Occipital lobe (tissue), 1 donor: ENCODE measurements at regions not wholly inside any gene's neighbourhood (a gene's known extent, or its start where the extent isn't known, plus 50 kb on each side); places are given as distances from the start of the nearest gene placed in this dataset.

Source experiments
- DNase-seq: peaks from one replicate; lab custom pipeline; 2025; lab: John Stamatoyannopoulos, UW

DNA sequence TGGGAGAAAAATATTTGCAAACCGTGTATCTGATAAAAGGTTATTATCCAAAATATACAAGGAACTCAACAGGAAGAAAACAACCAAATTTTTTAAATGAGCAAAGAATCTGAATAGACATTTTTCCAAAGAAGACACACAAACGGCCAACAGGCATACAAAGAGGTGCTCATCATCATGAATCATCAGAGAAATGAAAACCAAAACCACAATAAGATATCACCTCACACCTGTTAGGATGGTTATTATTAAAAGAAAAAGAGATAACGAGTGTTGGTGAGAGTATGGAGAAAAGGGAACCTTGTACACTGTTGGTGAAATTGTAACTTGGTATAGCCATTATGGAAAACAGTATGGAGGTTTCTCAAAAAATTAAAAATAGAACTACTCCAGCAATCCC is 463.3 kb downstream of the IRS1 start:
- no peak for DNase-seq

DNA sequence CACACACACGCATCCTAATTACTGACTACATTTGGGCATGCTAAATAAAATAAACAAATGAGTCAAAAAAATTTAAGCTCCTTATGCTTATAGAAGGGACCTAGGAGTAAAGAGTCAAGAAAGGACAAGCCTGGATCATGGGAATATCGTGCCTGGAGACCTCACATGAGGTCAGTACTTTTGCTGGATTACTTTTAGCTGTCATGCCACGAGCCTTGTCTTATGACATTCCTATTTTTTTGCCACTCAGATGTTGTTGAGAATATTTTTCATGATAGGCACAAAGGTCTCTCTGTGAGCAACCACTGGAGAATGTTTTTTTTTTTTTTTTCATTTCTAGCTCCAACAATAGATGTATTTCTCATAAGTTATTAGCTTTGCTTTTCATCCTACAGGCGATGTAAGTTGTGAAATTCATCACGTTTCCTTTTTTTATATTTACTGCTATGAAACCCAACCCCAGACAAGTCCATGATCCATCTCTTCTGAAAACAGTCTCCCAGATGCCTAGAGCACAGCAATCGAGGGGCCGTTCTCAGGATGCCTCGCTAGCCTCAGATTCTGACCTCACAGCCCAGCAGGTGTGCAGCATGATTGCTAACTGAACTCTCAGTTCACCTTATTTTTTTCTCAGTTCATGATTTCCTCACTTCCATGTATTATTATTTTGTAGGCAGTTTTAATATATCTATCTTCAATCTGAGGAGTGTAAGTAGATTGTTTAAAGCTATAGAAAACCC is 464.5 kb downstream of the IRS1 start:
- no peak for DNase-seq

DNA sequence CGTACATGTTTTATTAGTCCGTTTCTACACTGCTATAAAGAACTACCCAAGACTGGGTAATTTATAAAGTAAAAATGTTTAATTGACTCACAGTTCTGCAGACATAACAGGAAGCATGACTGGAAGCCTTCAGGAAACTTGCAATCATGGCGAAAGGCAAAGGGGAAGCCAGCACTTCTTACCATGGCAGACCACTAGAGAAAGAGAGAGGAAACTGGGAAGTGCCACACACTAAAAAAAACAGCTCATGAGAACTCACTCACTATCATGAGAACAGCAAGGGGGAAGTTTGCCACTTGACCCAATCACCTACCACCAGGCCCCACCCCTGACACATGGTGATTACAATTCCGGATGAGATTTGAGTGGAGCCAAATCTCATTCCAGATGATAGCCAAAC is 466.2 kb downstream of the IRS1 start:
- no peak for DNase-seq

DNA sequence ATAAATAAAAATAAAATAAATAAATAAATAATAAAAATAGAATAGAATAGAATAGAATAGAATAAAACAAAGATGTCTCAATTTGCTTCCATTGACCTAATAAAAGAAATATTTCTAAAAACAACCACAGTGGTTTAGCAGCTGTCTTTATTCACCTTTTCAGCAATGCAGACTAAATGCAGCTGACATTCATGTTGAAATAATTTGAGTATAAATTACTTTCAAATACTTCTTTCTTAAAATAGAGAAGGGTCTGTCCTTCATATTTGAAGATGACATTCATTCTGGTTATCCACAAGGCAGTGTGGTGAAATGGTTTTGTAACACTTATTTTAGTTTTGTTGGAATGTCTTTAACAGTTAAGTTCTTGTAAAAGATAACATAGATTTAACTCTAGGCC is 469.4 kb downstream of the IRS1 start:
- DNase-seq: no peak

DNA sequence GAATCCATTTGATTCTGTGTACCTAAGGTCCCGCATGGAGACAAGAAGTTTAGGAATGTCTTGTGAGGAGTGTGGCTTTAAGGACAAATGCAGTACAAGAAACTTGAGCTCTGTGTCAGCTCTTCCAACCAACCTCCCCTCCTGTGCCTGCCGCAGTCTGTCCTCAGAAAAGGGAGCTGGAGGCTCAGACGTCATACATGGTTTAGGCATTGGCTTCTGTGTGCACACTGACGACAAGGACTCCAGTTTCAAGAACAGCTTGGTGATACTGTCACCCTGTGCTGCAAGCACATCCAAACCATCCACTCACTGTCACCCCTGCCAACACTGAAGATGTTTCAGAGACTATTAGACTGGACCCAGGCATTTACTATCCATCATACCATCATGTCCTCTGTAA is 470.4 kb downstream of the IRS1 start:
- no peak for DNase-seq

DNA sequence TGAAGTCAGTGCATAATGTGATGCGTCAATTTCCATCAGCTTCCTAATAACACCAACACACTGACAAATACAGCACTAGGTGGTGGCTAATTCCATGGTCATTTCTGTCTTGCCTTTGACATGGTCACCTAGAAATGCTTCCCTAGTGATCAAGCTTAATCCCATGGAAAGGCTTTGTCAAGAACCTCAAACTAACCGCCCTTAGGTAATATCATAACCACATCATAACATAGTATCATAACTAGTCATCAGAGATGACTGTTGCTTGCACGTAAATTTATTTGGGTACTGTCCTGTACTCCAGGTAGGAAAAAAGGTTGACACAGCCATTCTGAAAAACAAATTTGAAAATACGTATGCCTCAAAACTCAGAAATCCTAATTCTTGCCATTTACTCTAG is 471.8 kb downstream of the IRS1 start:
- no peak for DNase-seq

- no peak for DNase-seq
Observed at GRCh38 chr2:226325526-226325925, 474.1 kb downstream of the IRS1 start.

DNA sequence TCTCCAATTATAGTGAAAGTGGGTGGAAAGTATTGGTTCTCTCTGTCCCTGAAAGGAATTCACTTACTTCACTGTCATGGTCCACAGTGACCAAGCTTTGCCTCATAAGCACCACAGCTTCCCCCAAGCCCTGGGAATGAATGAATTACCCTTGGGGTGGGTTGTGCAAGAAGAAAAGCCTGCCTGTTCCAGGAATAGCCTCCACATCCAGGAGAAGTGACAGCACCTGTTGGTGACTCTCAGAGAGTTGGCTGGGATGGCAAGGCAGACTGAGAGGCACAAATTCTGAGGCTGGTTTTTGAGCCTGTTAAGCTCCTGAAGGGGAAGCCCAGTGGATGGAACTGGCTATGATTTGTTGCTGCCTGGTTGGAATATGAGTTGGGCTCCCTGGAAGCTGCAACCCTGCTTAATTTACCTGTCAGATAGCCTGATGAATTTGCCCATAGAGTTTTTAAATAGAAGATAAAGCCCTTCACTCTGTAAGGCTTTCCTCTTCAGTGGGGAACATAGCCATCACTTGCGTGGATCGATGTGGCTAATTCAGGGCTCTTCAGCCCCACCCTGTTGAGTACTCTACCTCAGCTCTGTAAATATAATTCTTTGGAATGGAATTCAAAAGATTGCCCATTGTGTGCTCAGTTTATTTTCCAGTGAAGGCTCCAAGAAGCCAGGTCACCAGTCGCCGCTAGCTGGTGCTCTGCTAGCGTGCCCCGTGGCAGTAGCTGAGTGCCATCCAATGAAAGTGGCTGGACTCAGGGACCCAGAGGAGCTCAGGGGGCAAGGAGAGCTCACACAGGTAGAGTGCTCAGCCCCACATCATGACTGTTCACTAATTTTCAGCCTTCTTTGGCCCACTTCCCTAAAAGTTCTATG is 479.3 kb downstream of the IRS1 start:
- no peak for DNase-seq

DNA sequence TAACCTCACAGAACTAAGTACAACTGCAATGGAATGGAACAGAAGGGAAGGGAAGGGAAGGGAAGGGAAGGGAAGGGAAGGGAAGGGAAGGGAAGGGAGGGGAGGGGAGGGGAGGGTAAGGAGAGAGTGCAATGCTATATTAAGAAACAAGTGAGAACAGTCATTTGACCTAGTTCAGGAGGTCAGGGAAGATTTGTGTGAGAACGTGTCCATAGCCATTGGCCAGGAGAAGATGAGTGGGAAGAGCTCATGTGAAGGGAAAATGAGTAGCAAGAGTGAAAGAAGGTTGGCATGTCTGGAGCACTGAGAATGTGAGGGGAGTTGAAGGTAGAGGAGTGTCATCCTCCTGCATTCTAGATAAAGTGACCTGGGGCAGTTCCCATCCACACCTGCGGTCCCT is 481.6 kb downstream of the IRS1 start:
- no peak for DNase-seq

DNA sequence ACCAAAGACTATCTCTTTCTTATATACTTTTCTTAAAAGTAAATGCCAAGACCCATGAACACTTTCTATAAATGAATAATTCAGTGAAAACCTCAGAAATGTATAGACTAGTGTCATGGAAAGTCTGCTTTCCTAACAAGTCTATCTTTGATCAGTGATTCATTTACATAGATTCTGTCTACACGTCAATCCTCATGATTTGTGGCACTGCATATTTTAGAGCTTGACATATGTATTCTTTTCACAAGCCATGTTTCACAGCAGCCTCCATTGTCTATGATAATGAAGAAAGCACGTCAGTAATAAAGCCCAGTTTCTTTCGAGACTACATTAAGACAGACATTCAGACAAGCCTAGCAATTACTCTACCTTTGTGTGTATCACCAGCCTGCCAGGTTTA is 486.6 kb downstream of the IRS1 start:
- DNase-seq: no peak

GRCh38 chr2:226312155-226312554 is 487.5 kb downstream of the IRS1 start:
- no peak for DNase-seq

DNA sequence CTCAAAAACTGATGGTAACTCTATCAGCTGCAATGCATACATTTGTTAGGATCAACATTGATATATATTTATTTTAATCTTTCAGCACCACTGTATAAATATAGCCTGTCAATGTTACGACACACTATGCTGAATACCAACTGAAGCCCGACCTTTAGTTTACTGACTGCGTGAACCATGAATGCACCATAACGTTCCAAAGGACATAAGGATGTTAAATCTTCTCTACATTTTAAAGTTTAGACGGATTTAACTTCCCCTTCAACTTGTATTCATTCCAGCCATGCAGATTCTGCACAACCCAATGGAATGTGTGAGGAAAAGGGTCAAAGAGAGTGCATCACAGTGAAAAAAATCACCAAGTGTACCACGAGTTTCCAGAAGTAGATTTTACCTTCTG is 489.5 kb downstream of the IRS1 start:
- DNase-seq: no peak

- DNase-seq: no peak
Observed at GRCh38 chr2:226308986-226309385, 490.6 kb downstream of the IRS1 start.

- DNase-seq: no peak
Observed at GRCh38 chr2:226308323-226308680, 491.3 kb downstream of the IRS1 start.

DNA sequence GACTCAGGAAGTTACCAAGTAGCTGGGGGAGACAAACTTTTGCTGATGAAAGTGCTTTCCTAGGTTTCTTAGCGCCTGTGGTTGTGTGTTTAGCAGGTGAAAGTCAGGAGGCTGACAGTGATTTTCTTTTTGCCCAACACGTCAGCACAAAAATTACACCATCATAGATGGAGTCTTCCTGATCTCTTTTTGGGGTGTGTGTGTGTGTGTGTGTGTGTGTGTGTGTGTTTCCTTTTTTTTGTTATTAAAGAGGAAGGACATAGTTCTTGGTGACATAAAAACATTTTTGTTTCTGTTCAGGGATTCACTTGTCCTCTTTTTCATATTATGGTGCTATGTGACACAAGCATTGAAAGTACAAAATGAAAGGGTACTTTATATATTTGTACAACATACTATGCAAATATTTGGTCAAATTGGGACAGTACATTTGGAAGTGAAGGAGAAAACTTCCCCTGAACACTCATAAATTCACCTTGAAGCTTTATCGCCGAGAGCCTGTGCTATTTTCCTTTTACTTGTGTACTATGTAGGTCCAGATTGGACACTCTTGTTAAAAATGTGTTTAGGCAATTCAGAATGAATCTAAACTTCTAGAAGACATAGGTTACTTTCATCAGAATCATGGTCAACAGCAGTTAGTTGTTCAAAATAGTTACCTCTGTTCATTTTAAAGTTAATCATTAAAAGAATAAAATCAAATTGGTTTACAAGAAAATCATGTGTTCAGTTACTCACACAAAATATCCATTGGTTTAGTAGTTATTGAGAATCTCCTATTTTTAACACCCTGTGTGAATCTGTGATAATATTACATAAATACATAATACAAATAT is 491.9 kb downstream of the IRS1 start:
- DNase-seq: no peak

GRCh38 chr2:226306969-226307368 is 492.7 kb downstream of the IRS1 start:
- no peak for DNase-seq

DNA sequence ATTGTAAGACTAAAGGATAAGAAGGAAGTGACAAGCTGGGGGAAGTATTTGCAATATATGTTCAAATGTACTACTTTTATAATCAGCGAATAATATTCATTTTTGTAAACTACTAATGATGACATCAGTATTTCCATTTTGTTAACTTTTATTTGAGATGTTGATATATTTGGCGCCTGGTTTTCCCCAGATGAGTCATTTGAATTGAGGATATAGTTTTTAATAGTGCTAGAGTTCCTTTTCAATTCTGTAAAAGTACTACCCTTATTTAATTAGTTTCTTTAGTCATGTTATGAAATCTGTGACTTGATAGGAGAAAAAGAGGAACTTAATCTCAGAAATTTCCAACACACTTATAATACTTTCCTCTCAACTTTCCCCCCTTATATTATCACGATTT is 495.3 kb downstream of the IRS1 start:
- DNase-seq: no peak

DNA sequence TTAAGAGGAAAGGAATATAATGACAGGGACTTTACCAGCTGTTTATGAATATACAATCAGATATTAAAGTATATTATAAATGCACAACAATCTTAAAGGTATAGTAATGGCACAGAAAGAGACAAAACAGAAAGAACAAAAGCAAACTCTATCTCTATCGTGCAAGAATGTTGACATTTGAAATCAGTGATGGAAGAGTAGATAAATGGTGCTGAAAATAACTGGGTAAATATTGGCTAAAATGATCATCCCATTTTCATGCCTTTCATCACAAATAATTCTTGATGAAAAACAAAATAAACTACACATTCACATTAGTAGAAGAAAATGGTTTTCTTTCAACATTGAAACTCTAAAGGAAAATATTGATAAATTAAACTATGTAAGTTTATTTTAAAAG is 495.9 kb downstream of the IRS1 start:
- DNase-seq: no peak

DNA sequence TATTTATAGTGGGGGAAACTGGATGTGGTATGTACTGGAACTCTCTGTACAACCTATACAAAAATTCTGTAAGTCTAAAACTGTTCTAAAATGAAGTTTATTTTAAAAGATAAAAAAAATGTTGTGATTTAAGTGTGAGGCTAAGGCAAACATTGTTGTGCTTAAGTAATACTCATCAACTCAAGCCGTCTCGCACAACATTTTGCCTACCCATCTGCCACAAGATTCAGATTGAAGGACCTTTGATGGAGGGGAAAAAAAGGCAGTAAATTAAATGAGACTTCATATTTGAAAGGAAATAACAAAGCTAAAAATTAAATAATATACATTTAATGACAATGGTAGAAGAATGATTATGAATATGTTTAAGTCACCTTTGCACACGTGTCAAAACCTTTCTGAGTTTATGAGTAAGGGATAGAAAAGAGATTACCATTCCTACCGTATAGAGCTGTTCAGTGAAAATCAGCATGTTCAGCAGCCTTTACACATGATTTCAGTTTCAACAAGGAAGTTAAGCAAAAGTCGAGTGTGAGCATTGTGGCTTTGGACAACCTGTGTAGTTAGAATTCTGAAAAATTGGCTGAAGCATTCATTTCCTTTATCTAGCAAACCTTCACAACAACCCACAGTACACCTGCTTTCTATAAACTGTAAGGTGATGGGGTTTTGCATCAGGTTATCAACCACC is 499.3 kb downstream of the IRS1 start:
- no peak for DNase-seq

DNA sequence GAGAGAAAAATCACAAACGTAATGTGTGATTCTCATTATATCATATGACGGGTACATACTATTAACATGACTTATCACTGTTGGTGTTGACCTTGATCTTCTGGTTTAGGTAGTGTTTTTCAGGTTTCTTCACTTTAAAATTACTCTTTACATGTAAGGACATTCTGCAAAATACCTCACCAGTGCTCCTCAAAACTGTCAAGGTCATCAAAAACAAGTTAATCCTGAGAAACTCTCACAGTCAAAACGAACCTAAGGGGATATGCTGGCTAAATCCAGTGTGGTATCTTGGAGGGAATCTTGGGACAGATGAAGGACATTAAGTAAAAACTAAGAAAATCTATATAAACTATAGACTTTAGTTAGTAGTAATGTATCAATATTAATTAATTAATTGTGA is 499.8 kb downstream of the IRS1 start:
- no peak for DNase-seq

DNA sequence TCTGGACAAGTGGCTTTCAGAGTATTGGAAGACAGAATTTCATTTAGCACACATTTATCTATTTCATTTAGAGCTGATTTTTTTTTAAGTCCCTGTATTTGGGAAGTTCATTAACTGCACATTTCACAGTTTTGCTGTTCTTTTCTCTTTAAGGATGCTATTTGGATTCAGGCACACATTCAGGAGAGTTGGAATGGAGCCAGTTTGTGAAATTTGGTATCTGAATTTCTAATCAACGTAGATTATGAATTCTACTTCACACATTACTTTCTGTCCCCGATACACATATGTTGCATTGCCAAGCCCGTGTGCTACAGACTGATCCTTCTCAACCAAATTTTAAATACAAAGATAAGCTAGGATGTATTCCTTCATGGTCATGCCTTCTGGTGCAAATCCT is 503.9 kb downstream of the IRS1 start:
- DNase-seq: no peak

GRCh38 chr2:226295123-226295522 is 504.5 kb downstream of the IRS1 start:
- DNase-seq: no peak
